ENCODE measurements at regions not wholly inside any gene's neighbourhood (a gene's known extent, or its start where the extent isn't known, plus 50 kb on each side); places are given as distances from the start of the nearest gene placed in this dataset.
A peak's percentile ranks its signal among the peaks of the same experiment; 100 is the strongest.

DNA sequence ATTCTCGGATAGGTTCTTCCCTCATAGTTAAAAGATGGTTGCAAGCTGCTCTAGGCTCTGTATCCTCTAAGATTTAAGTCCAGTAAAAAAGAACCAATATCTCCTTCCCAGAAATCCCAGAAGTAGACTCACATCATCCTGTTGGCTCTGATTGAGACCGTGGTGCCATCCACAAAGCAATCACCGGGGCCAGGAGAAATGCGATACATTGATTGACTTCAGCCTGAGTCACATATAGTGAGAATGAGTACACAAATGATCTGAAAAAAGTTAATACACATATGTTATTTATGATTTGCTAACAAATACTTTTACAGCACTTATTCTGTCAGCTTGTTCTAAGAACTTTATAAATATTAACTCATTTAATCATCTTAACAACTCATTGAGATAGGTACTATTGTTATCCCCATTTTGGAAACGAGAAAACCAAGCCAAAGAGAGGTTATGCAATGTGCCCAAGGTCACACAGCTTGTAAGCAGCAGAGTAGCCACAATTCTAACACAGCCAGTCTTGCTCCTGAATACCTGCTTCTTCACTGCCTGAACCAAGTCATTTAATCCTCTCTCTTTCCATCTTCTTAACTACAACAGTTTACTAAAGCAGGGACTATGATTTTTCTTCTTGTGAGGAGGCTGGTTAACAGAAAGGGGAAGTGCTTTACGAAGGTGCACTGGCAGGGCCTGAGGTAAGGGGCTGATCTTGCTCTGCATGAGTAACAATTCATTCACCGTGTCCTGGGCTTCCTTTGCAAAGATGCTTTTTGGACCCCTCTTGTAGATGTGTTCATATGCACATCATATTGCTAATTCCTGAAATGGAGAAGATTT is 177.0 kb downstream of the REEP3 start:
- no peaks in the 10 kb centered on the region for H3K4me1 Mint-ChIP-seq
- Histone ChIP-seq H3K27me3 (no peaks in the 10 kb centered on the region), H3K9ac (no peak overlapping the region), H3K36me3 (no peaks in the 10 kb centered on the region), H3F3A (ENCODE audit: low read depth) (no peaks in the 10 kb centered on the region), H4K20me1 (ENCODE audit: low read depth) (no peaks in the 10 kb centered on the region), H3K79me2 (ENCODE audit: low read depth) (no peaks in the 10 kb centered on the region), H3K4me1 (no peaks in the 10 kb centered on the region), H3K4me3 (no peak overlapping the region), H3K27ac (no peak overlapping the region), H3K9me3 (ENCODE audit: low read depth) (no peaks in the 10 kb centered on the region), H2AFZ (replicated peaks) (peak overlapping the region; percentile 75), H3K4me2 (no peak overlapping the region)
- H3K36me3 Mint-ChIP-seq = no peaks in the 10 kb centered on the region
- no peak overlapping the region for H3K4me3 Mint-ChIP-seq
- TF ChIP-seq EZH2phosphoT487 (IDR thresholded peaks at IDR 0.05) = no peak
- no peak for TF ChIP-seq EZH2 (IDR thresholded peaks at IDR 0.05)
- no peak for TF ChIP-seq CTCF (IDR thresholded peaks at IDR 0.05)
- no peak overlapping the region for H3K27ac Mint-ChIP-seq
- peaks cover 3% of the 10 kb centered on the region for H3K27me3 Mint-ChIP-seq (ENCODE audit: insufficient read depth, low read depth)
- H3K9me3 Mint-ChIP-seq = peaks cover 1% of the 10 kb centered on the region
- DNase-seq (ENCODE audit: low spot score) = no peak

DNA sequence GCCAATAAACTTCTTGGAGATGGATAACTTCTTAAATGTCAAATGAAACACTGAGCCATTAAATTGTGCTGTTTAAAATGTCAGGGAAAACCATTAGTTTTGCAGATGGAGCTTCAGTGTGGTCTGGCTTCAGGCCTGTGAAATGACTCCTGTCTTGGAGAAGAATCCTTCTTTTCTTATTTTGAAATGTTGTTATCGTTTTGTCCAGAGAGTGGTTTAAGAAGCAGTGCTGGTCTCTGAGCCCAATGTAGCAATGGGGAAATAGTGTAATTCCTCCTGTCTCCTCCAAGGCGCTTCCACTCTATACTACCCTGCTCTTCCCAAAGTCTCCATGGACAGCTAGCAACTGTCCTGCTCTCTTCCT is 177.6 kb downstream of the REEP3 start:
- no peaks in the 10 kb centered on the region for H3K9me3 ChIP-seq (ENCODE audit: low read depth)
- H3K36me3 ChIP-seq = no peaks in the 10 kb centered on the region
- H3K27me3 Mint-ChIP-seq (ENCODE audit: insufficient read depth, low read depth) = peaks cover 3% of the 10 kb centered on the region
- H3K4me2 ChIP-seq = no peak overlapping the region
- H2AFZ ChIP-seq (replicated peaks) = peak overlapping the region; percentile 75
- H3K27ac ChIP-seq = no peak overlapping the region
- no peaks in the 10 kb centered on the region for H3K79me2 ChIP-seq (ENCODE audit: low read depth)
- no peaks in the 10 kb centered on the region for H3K4me1 ChIP-seq
- H3F3A ChIP-seq (ENCODE audit: low read depth) = no peaks in the 10 kb centered on the region
- H3K4me3 Mint-ChIP-seq = no peak overlapping the region
- no peaks in the 10 kb centered on the region for H3K9me3 Mint-ChIP-seq
- H3K36me3 Mint-ChIP-seq = no peaks in the 10 kb centered on the region
- no peaks in the 10 kb centered on the region for H3K27me3 ChIP-seq
- TF ChIP-seq EZH2phosphoT487 (IDR thresholded peaks at IDR 0.05) (no peak), EZH2 (IDR thresholded peaks at IDR 0.05) (no peak), CTCF (IDR thresholded peaks at IDR 0.05) (no peak)
- no peak for DNase-seq (ENCODE audit: low spot score)
- no peak overlapping the region for H3K27ac Mint-ChIP-seq
- H4K20me1 ChIP-seq (ENCODE audit: low read depth) = no peaks in the 10 kb centered on the region
- no peak overlapping the region for H3K9ac ChIP-seq
- H3K4me3 ChIP-seq = no peak overlapping the region
- no peaks in the 10 kb centered on the region for H3K4me1 Mint-ChIP-seq

GRCh38 chr10:63699785-63700613 is 178.8 kb downstream of the REEP3 start:
- Mint-ChIP-seq H3K4me3 (no peak overlapping the region), H3K36me3 (peaks cover 2% of the 10 kb centered on the region), H3K27me3 (ENCODE audit: insufficient read depth, low read depth) (no peaks in the 10 kb centered on the region), H3K27ac (no peak overlapping the region), H3K4me1 (no peaks in the 10 kb centered on the region), H3K9me3 (peaks cover 2% of the 10 kb centered on the region)
- Histone ChIP-seq H2AFZ (replicated peaks) (peak overlapping the region; percentile 85), H3K27ac (no peak overlapping the region), H3K79me2 (ENCODE audit: low read depth) (no peaks in the 10 kb centered on the region), H3K4me2 (no peak overlapping the region), H4K20me1 (ENCODE audit: low read depth) (no peaks in the 10 kb centered on the region), H3K4me3 (no peak overlapping the region), H3K27me3 (no peaks in the 10 kb centered on the region), H3K9ac (no peak overlapping the region), H3K9me3 (ENCODE audit: low read depth) (no peaks in the 10 kb centered on the region), H3K36me3 (no peaks in the 10 kb centered on the region), H3F3A (ENCODE audit: low read depth) (no peaks in the 10 kb centered on the region), H3K4me1 (no peaks in the 10 kb centered on the region)
- no peak for TF ChIP-seq EZH2 (IDR thresholded peaks at IDR 0.05)
- DNase-seq (ENCODE audit: low spot score) = no peak

Measured in neural progenitor cell (in vitro differentiated cells).